ENCODE measurements at regions not wholly inside any gene's neighbourhood (a gene's known extent, or its start where the extent isn't known, plus 50 kb on each side); places are given as distances from the start of the nearest gene placed in this dataset.

DNA sequence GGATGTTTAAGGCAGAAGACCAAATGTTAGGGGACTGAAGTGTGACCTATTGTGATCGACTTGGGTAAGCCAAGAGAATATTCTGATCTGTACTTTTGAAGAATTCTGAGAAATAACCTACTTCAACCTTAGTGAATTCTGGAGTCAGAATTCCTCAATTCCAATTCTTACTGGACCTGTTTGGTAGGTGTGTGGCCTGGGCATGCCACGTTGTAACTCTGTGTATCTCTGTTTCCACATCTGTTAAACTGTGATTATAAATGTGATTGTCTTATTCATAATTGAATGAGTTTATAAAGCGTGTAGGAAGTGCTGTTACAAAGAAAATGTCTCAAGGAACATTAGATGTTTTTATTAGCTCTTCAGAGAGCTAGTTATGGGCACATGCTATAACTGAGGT lies 64.5 kb downstream of the TUSC1 start:
- Histone ChIP-seq H3K4me1 (no peaks in the 10 kb centered on the region), H3K9me3 (replicated peaks) (no peaks in the 10 kb centered on the region), H3K4me3 (no peak overlapping the region), H3K36me3 (no peaks in the 10 kb centered on the region), H3K27me3 (no peaks in the 10 kb centered on the region), H3K27ac (no peak overlapping the region)
- DNase-seq, result no peak

- DNase-seq, result no peak
- no peak overlapping the region for H3K4me3 ChIP-seq
- H3K27ac ChIP-seq, result no peak overlapping the region
- H3K36me3 ChIP-seq, result no peaks in the 10 kb centered on the region
- no peaks in the 10 kb centered on the region for H3K27me3 ChIP-seq
- no peaks in the 10 kb centered on the region for H3K4me1 ChIP-seq
- no peaks in the 10 kb centered on the region for H3K9me3 ChIP-seq (replicated peaks)
These were observed 75.1 kb downstream of the TUSC1 start for GRCh38 chr9:25603106-25603505.

DNA sequence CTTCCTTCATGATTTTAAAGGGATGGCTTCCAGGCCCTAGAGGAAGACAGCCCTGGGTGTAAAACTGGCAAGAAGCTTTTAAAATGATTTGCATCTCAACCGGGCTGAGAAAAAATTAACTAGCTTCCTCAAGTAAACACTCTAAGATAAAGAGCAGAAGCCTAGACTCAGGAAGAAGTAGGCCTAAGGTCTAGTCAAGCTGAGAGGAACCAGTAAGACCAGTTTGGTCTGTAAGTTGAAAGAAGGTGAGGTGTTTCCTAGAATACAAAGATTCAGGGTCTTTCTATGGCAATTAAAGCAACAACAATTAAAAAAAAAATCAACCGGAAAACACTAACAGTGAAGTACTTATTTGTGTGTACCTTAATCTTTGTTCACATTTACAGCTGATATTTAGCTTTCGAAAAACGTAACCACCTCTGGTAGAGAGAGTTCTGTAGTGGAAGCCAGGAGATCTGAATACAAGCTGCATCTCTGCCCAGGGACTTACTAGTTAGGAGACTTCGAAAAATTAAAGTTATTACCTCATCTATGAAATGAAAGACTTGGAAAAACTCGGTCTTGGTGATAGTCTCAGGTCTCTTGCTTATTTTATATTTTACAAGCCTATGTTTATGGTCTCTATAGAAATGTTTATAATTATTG lies 75.7 kb downstream of the TUSC1 start:
- H3K36me3 ChIP-seq, result no peaks in the 10 kb centered on the region
- no peaks in the 10 kb centered on the region for H3K27me3 ChIP-seq
- no peak for DNase-seq
- H3K9me3 ChIP-seq (replicated peaks), result no peaks in the 10 kb centered on the region
- H3K4me3 ChIP-seq, result no peak overlapping the region
- H3K27ac ChIP-seq, result no peak overlapping the region
- H3K4me1 ChIP-seq, result no peaks in the 10 kb centered on the region

- Histone ChIP-seq H3K27ac (no peak overlapping the region), H3K4me3 (no peak overlapping the region), H3K27me3 (no peaks in the 10 kb centered on the region), H3K9me3 (replicated peaks) (no peaks in the 10 kb centered on the region), H3K4me1 (no peaks in the 10 kb centered on the region), H3K36me3 (no peaks in the 10 kb centered on the region)
- DNase-seq, result no peak
These were observed 77.7 kb downstream of the TUSC1 start for GRCh38 chr9:25600501-25600900.

DNA sequence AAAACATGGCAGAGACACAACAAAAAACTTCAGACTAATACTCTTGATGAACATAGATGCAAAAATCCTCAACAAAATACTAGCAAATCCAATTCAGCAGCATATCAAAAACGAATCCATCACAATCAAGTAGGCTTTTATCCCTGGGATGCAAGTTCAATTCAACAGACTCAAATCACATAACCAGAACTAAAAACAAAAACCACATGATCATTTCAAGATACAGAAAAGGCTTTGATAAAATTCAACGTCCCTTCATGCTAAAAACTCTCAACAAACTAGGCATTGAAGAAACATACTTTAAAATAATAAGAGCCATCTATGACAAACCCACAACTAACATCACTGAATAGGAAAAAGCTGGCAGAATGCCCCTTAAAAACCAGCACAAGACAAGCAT lies 93.6 kb downstream of the TUSC1 start:
- DNase-seq, result no peak
- H3K9me3 ChIP-seq (replicated peaks), result no peaks in the 10 kb centered on the region
- no peak overlapping the region for H3K4me3 ChIP-seq
- no peaks in the 10 kb centered on the region for H3K36me3 ChIP-seq
- H3K4me1 ChIP-seq, result no peaks in the 10 kb centered on the region
- H3K27ac ChIP-seq, result no peak overlapping the region
- no peaks in the 10 kb centered on the region for H3K27me3 ChIP-seq

- Histone ChIP-seq H3K9me3 (replicated peaks) (no peaks in the 10 kb centered on the region), H3K4me1 (no peaks in the 10 kb centered on the region), H3K36me3 (no peaks in the 10 kb centered on the region), H3K27me3 (no peaks in the 10 kb centered on the region), H3K4me3 (no peak overlapping the region), H3K27ac (no peak overlapping the region)
- DNase-seq, result no peak
These were observed 105.0 kb downstream of the TUSC1 start for GRCh38 chr9:25573281-25573680.

- no peaks in the 10 kb centered on the region for H3K27me3 ChIP-seq
- no peak overlapping the region for H3K4me3 ChIP-seq
- H3K4me1 ChIP-seq, result no peaks in the 10 kb centered on the region
- DNase-seq, result no peak
- no peak overlapping the region for H3K27ac ChIP-seq
- H3K36me3 ChIP-seq, result no peaks in the 10 kb centered on the region
- H3K9me3 ChIP-seq (replicated peaks), result no peaks in the 10 kb centered on the region
These were observed 106.8 kb downstream of the TUSC1 start for GRCh38 chr9:25571491-25571890.

DNA sequence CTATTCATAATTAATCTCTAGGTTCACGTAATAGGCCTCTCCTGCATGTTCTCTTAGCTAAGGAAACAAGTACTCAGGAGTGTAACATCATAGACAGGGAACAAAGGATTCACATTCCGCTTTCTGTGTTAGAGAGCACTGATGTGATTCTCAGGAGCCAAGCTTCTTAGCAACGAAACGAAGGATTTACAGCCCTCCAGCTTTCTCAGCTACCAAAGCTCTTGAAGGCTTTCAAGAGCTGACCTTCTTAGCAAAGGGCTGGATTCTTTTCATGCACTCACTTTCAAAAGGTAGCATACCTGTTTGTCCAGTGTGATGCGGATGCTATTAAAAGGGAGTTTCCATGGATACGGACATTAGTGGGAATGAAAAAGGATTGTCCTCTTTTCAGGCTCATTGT lies 107.4 kb downstream of the TUSC1 start:
- Histone ChIP-seq H3K4me1 (no peaks in the 10 kb centered on the region), H3K27ac (no peak overlapping the region), H3K9me3 (replicated peaks) (no peaks in the 10 kb centered on the region), H3K27me3 (no peaks in the 10 kb centered on the region), H3K36me3 (no peaks in the 10 kb centered on the region), H3K4me3 (no peak overlapping the region)
- DNase-seq, result no peak

GRCh38 chr9:25562101-25562500 lies 116.1 kb downstream of the TUSC1 start:
- H3K27ac ChIP-seq, result no peak overlapping the region

DNA sequence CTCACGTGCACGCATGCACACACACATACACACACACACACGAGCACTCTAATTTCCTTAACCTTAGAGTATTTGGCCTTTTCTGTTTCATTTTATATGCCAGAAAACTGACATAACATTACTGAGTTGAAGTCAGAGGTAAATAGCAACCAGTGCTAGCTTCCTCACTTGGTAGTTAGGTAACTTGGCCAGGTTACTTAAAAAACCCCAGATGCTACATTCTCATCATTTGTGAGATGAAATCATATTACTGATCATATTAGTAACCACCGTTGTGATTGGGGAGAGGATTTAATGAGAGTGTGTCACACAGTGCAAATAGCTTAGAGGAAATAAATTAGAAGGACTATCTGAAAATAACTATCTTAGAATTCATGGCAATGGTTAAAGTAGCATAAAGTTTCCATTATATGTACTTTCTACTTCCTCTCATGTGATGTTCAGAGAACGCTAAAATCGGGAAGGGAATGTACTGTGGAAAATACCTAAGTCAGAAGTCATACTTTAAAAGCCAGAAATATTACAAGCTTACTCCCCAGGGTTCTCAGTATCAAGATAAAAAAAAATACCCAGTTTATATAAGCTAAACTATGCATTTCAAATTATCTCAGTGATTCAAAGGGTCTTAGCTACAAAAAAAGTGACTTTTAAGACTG lies 120.5 kb downstream of the TUSC1 start:
- DNase-seq, result no peak
- no peak overlapping the region for H3K4me3 ChIP-seq

More at GRCh38 chr9:25562101-25562500, 116.1 kb downstream of the TUSC1 start:
- Histone ChIP-seq H3K36me3 (no peaks in the 10 kb centered on the region), H3K4me1 (no peaks in the 10 kb centered on the region), H3K27me3 (no peaks in the 10 kb centered on the region), H3K4me3 (no peak overlapping the region), H3K9me3 (replicated peaks) (no peaks in the 10 kb centered on the region)
- DNase-seq, result no peak

GRCh38 chr9:25556540-25556939 lies 121.7 kb downstream of the TUSC1 start:
- Histone ChIP-seq H3K4me1 (no peaks in the 10 kb centered on the region), H3K27me3 (no peaks in the 10 kb centered on the region), H3K9me3 (replicated peaks) (no peaks in the 10 kb centered on the region), H3K27ac (no peak overlapping the region), H3K4me3 (no peak overlapping the region), H3K36me3 (no peaks in the 10 kb centered on the region; the same call in 1 of the 2 replicates)
- no peak for DNase-seq

More for the DNA sequence above, 120.5 kb downstream of the TUSC1 start:
- Histone ChIP-seq H3K27ac (no peak overlapping the region), H3K36me3 (no peaks in the 10 kb centered on the region; the same call in 1 of the 2 replicates), H3K27me3 (no peaks in the 10 kb centered on the region), H3K9me3 (replicated peaks) (no peaks in the 10 kb centered on the region), H3K4me1 (no peaks in the 10 kb centered on the region)

GRCh38 chr9:25548847-25549246 lies 129.4 kb downstream of the TUSC1 start:
- no peak overlapping the region for H3K4me3 ChIP-seq
- H3K4me1 ChIP-seq, result no peaks in the 10 kb centered on the region
- H3K36me3 ChIP-seq, result no peaks in the 10 kb centered on the region
- DNase-seq, result no peak
- no peak overlapping the region for H3K27ac ChIP-seq
- H3K27me3 ChIP-seq, result no peaks in the 10 kb centered on the region
- no peaks in the 10 kb centered on the region for H3K9me3 ChIP-seq (replicated peaks)

DNA sequence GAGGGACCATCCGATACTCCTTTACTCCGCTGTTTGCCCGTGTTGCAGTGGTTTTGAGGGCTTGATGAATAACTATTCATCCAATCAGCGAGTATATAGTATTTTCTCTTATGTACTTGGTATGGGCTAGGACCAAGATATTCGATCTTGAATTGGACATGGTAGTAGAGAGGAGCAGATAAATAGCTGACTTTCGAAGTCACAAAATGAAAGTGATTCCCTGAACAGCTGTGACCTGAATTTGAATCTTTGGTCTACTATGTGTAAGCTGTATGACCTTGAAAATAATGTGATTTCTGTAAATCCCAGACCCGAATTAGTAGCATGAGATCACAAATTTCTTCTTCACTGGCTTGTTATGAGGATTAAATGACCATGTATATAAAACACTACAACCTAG lies 134.4 kb downstream of the TUSC1 start:
- no peaks in the 10 kb centered on the region for H3K4me1 ChIP-seq
- H3K9me3 ChIP-seq (replicated peaks), result no peaks in the 10 kb centered on the region
- no peak overlapping the region for H3K4me3 ChIP-seq
- DNase-seq, result no peak
- H3K36me3 ChIP-seq, result no peaks in the 10 kb centered on the region
- H3K27me3 ChIP-seq, result no peaks in the 10 kb centered on the region
- H3K27ac ChIP-seq, result no peak overlapping the region

DNA sequence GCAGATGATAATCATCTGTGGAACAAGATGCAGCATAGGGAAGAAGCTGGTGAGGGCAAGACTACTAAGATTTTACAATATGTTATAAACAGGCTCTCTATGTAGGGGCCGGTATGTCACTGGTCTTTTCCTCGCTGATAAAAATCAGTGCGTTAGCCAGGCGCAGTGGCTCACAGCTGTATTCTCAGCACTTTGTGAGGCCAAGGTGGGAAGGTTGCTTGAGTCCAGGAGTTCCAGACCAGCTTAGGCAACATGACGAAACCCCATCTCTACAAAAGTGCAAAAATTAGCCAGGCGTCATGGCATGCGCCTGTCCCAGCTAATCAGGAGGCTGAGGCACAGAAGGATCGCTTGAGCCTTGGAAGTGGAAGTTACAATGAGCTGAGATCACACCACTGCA lies 135.9 kb downstream of the TUSC1 start:
- H3K27ac ChIP-seq, result no peak overlapping the region
- no peaks in the 10 kb centered on the region for H3K36me3 ChIP-seq
- no peaks in the 10 kb centered on the region for H3K27me3 ChIP-seq
- DNase-seq, result no peak
- no peak overlapping the region for H3K4me3 ChIP-seq
- H3K9me3 ChIP-seq (replicated peaks), result no peaks in the 10 kb centered on the region
- H3K4me1 ChIP-seq, result no peaks in the 10 kb centered on the region

DNA sequence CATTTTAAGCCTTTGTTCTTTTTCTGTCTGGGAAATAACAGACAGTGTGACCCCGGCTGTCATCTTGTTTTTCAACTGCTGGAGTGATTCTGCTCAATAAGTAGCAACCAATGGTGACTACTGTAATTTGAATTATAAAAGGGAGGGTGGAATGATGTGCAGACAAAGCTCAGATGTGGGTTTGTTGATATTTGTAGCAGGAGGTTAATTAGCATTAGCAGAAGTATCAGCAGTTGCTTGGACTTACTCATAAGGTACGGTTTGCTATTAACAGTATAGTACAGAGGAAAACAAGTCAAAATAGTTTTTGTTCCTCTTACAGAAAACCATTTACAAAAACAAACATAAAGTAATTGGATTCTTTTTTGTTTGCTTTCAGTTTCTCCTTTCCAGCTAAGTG lies 140.4 kb downstream of the TUSC1 start:
- no peaks in the 10 kb centered on the region for H3K9me3 ChIP-seq (replicated peaks)
- no peak overlapping the region for H3K27ac ChIP-seq
- no peaks in the 10 kb centered on the region for H3K36me3 ChIP-seq
- no peak overlapping the region for H3K4me3 ChIP-seq
- H3K27me3 ChIP-seq, result no peaks in the 10 kb centered on the region; the same call in 1 of the 2 replicates
- no peak for DNase-seq
- H3K4me1 ChIP-seq, result no peaks in the 10 kb centered on the region

DNA sequence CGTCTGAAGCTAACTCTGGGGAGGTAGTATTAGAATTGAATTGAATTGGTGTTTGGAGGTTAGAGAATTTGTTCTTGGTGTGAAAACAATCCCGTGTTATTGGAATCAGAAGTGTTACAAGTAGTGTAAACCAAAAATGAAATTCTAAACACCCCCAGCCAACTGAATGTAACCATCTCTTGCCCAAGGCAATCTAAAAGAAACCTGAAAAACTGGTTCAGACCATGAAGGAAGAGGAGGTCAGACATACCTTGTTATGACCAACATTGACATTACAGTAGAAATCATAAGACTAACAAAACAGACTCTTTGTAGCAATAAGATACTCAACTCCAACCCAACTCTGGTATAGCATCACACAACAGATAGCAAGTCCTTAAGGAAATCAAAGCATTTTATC lies 159.0 kb downstream of the TUSC1 start:
- H3K4me1 ChIP-seq, result no peaks in the 10 kb centered on the region
- H3K36me3 ChIP-seq, result no peaks in the 10 kb centered on the region
- no peaks in the 10 kb centered on the region for H3K27me3 ChIP-seq
- H3K9me3 ChIP-seq (replicated peaks), result no peaks in the 10 kb centered on the region
- no peak for DNase-seq
- no peak overlapping the region for H3K27ac ChIP-seq
- no peak overlapping the region for H3K4me3 ChIP-seq

Data from SJCRH30 (cell line).